Smooth muscle cell (in vitro differentiated cells): ENCODE measurements at regions not wholly inside any gene's neighbourhood (a gene's known extent, or its start where the extent isn't known, plus 50 kb on each side); places are given as distances from the start of the nearest gene placed in this dataset.

Source experiments
- DNase-seq: peaks from one replicate; lab custom pipeline; 2025; ENCODE audit not compliant: unreplicated experiment; lab: John Stamatoyannopoulos, UW
- H2AFZ ChIP-seq: fragments of 200-600 bp; sonication (generic); 2 replicates; pipeline ENCODE4 v1.6.0; 2016; ENCODE audit warnings: antibody characterized with exemption, low read depth, mild to moderate bottlenecking
- H3F3A ChIP-seq: fragments of 200-600 bp; sonication (generic); 2 replicates; pipeline ENCODE4 v1.6.0; 2017; ENCODE audit warnings: antibody characterized with exemption, low read depth
- H3K27ac ChIP-seq: fragments of 200-600 bp; sonication (generic); 2 replicates; pipeline ENCODE4 v1.5.1; 2016; ENCODE audit warnings: low read depth, mild to moderate bottlenecking
- H3K27me3 ChIP-seq: fragments of 200-600 bp; sonication (generic); 2 replicates; pipeline ENCODE4 v1.6.1; 2016; ENCODE audit warnings: low read depth, mild to moderate bottlenecking
- H3K36me3 ChIP-seq: fragments of 200-600 bp; sonication (generic); 2 replicates; pipeline ENCODE4 v1.5.1; 2016; ENCODE audit warnings: low read depth
- H3K4me1 ChIP-seq: fragments of 200-600 bp; sonication (generic); 2 replicates; pipeline ENCODE4 v1.5.1; 2016; ENCODE audit warnings: low read depth
- H3K4me2 ChIP-seq: fragments of 200-600 bp; sonication (generic); 2 replicates; pipeline ENCODE4 v1.6.0; 2016; ENCODE audit warnings: mild to moderate bottlenecking
- H3K4me3 ChIP-seq: fragments of 200-600 bp; sonication (generic); 2 replicates; pipeline ENCODE4 v1.5.1; 2016; ENCODE audit warnings: mild to moderate bottlenecking
- H3K79me2 ChIP-seq: fragments of 200-600 bp; sonication (generic); 2 replicates; pipeline ENCODE4 v1.6.0; 2016; ENCODE audit warnings: low read depth, mild to moderate bottlenecking
- H3K9ac ChIP-seq: fragments of 200-600 bp; sonication (generic); 2 replicates; pipeline ENCODE4 v1.6.0; 2016; ENCODE audit warnings: low read depth
- H3K9me3 ChIP-seq: fragments of 200-600 bp; sonication (generic); replicated peaks from 2 replicates; pipeline ENCODE4 v1.5.1; 2016; ENCODE audit warnings: low read depth
- H4K20me1 ChIP-seq: fragments of 200-600 bp; sonication (generic); 2 replicates; pipeline ENCODE4 v1.6.0; 2016; ENCODE audit warnings: low read depth
- CTCF ChIP-seq: fragments of 200-600 bp; sonication (generic); IDR thresholded peaks from 2 replicates; pipeline ENCODE4 v1.5.1; 2017; ENCODE audit warnings: borderline replicate concordance, mild to moderate bottlenecking, antibody characterized with exemption; ENCODE audit not compliant: insufficient read depth, poor library complexity, severe bottlenecking
- WGBS: methylation state at CpG from one replicate; pipeline ENCODE4 v1.1.7; 2016; ENCODE audit warnings: low lambda C conversion rate; 5-methylcytosine and 5-hydroxymethylcytosine counted together

GRCh38 chr14:34013721-34014060 is 62.8 kb upstream of the EGLN3 start:
- H3K4me3 ChIP-seq: no peak overlapping the region
- no peaks in the 10 kb centered on the region for H3K9me3 ChIP-seq
- no peaks in the 10 kb centered on the region for H3K79me2 ChIP-seq
- H3K27me3 ChIP-seq: peaks cover 46% of the 10 kb centered on the region
- H3K4me2 ChIP-seq: no peak overlapping the region
- H3F3A ChIP-seq: no peaks in the 10 kb centered on the region
- no peak overlapping the region for H3K9ac ChIP-seq
- H3K36me3 ChIP-seq: no peaks in the 10 kb centered on the region
- peaks cover 15% of the 10 kb centered on the region for H3K4me1 ChIP-seq
- no peak overlapping the region for H2AFZ ChIP-seq
- H3K27ac ChIP-seq: no peak overlapping the region
- 92% methylated on average over 4 of the region's 4 CpGs for WGBS
- TF ChIP-seq CTCF: no peak
- H4K20me1 ChIP-seq: no peaks in the 10 kb centered on the region
- DNase-seq: no peak

GRCh38 chr14:34012978-34013720 is 62.3 kb upstream of the EGLN3 start:
- DNase-seq: no peak
- no peaks in the 10 kb centered on the region for H3F3A ChIP-seq
- H2AFZ ChIP-seq: no peak overlapping the region
- H3K4me2 ChIP-seq: no peak overlapping the region
- no peak overlapping the region for H3K9ac ChIP-seq
- peaks cover 41% of the 10 kb centered on the region for H3K27me3 ChIP-seq
- no peak overlapping the region for H3K4me3 ChIP-seq
- H4K20me1 ChIP-seq: no peaks in the 10 kb centered on the region
- no peaks in the 10 kb centered on the region for H3K36me3 ChIP-seq
- H3K4me1 ChIP-seq: peaks cover 12% of the 10 kb centered on the region
- no peaks in the 10 kb centered on the region for H3K79me2 ChIP-seq
- 72% methylated on average over 9 of the region's 9 CpGs for WGBS
- no peaks in the 10 kb centered on the region for H3K9me3 ChIP-seq
- no peak for TF ChIP-seq CTCF
- no peak overlapping the region for H3K27ac ChIP-seq

GRCh38 chr14:34012369-34012768 is 61.5 kb upstream of the EGLN3 start:
- Histone ChIP-seq H2AFZ (no peak overlapping the region), H3K79me2 (no peaks in the 10 kb centered on the region), H3K4me3 (no peak overlapping the region), H3K4me1 (peaks cover 8% of the 10 kb centered on the region), H3K9me3 (no peaks in the 10 kb centered on the region), H3F3A (no peaks in the 10 kb centered on the region), H3K27ac (no peak overlapping the region), H3K4me2 (no peak overlapping the region), H3K36me3 (no peaks in the 10 kb centered on the region), H3K9ac (no peak overlapping the region), H4K20me1 (no peaks in the 10 kb centered on the region), H3K27me3 (peaks cover 34% of the 10 kb centered on the region)
- 89% methylated on average over 6 of the region's 6 CpGs for WGBS
- no peak for DNase-seq
- no peak for TF ChIP-seq CTCF

GRCh38 chr14:34009956-34010355 is 59.1 kb upstream of the EGLN3 start:
- DNase-seq: no peak
- no peaks in the 10 kb centered on the region for H3F3A ChIP-seq
- no peak overlapping the region for H3K4me2 ChIP-seq
- H3K36me3 ChIP-seq: no peaks in the 10 kb centered on the region
- peaks cover 8% of the 10 kb centered on the region for H3K4me1 ChIP-seq
- no peak overlapping the region for H3K4me3 ChIP-seq
- no peaks in the 10 kb centered on the region for H4K20me1 ChIP-seq
- 96% methylated on average over 5 of the region's 5 CpGs for WGBS
- H3K9me3 ChIP-seq: no peaks in the 10 kb centered on the region
- TF ChIP-seq CTCF: no peak
- peaks cover 27% of the 10 kb centered on the region for H3K27me3 ChIP-seq
- H2AFZ ChIP-seq: no peak overlapping the region
- H3K79me2 ChIP-seq: no peaks in the 10 kb centered on the region
- H3K9ac ChIP-seq: no peak overlapping the region
- no peak overlapping the region for H3K27ac ChIP-seq
